Esophagus muscularis mucosa (tissue), 4 donors: ENCODE measurements at regions not wholly inside any gene's neighbourhood (a gene's known extent, or its start where the extent isn't known, plus 50 kb on each side); places are given as distances from the start of the nearest gene placed in this dataset.

Experiments used
- DNase-seq: peaks from one replicate; pipeline ENCODE4 v3.0.0-alpha.2; 2017; ENCODE audit errors: extremely low spot score
- H3K27ac ChIP-seq, 4 donors: fragments of 200-600 bp; sonication (generic); replicated peaks in 1 of 4; 1 replicate in 3 of 4; 2 replicates in 1 of 4; pipeline ENCODE4 v1.5.1; 2016 to 2019; ENCODE audit warnings: mild to moderate bottlenecking in 1 of 4
- H3K27me3 ChIP-seq, 4 donors: fragments of 200-600 bp; sonication (generic); one replicate each; pipeline versions ENCODE4 v1.5.1 to v1.6.0; 2016 to 2019
- H3K36me3 ChIP-seq, 4 donors: fragments of 200-600 bp; sonication (generic); one replicate each; pipeline ENCODE4 v1.5.1; 2016 to 2019
- H3K4me1 ChIP-seq, 4 donors: fragments of 200-600 bp; sonication (generic); one replicate each; pipeline ENCODE4 v1.5.1; 2016 to 2019
- H3K4me3 ChIP-seq, 4 donors: fragments of 200-600 bp; sonication (generic); 1 replicate in 2 of 4; 2 replicates in 2 of 4; pipeline ENCODE4 v1.5.1; 2016 to 2019; ENCODE audit warnings: mild to moderate bottlenecking in 4 of 4, moderate library complexity in 1 of 4
- H3K9me3 ChIP-seq, 4 donors: fragments of 200-600 bp; sonication (generic); 1 replicate in 3 of 4; 2 replicates in 1 of 4; pipeline ENCODE4 v1.5.1; 2016 to 2019
- EP300 ChIP-seq: sonication (generic); formaldehyde crosslinking; IDR thresholded peaks from one replicate; pipeline ENCODE4 v1.6.1; 2017; ENCODE audit warnings: antibody characterized with exemption
- POLR2A ChIP-seq: fragments of 450-650 bp; IDR thresholded peaks from one replicate; pipeline ENCODE4 v1.6.1; 2017; ENCODE audit warnings: antibody characterized with exemption, moderate library complexity, mild to moderate bottlenecking, low read depth
- POLR2AphosphoS5 ChIP-seq, 2 donors: sonication (generic); formaldehyde crosslinking; IDR thresholded peaks; one replicate each; pipeline ENCODE4 v1.6.1; 2017; ENCODE audit warnings: antibody characterized with exemption in 2 of 2
- WGBS: methylation state at CpG from one replicate; pipeline ENCODE4 v1.1.5; 2018; 5-methylcytosine and 5-hydroxymethylcytosine counted together
- intact Hi-C: fragments of 100-400 bp; cut with DNase I; formaldehyde crosslinking; loops from one replicate; pipeline ENCODE4 v1.15.1; 2023
- TF ChIP-seq, protein P1 (sequence below), 3 experiments: fragments of 200-600 bp in 2 of 3; fragments of 450-650 bp in 1 of 3; sonication (generic) in 2 of 3; IDR thresholded peaks; one replicate each; pipeline ENCODE4 v1.5.1; 2017 to 2019; ENCODE audit warnings: antibody characterized with exemption in 3 of 3, mild to moderate bottlenecking in 2 of 3, moderate library complexity in 1 of 3

GRCh38 chr9:84140535-84141101, 160.0 kb downstream of the RMI1 start:
- Histone ChIP-seq H3K36me3 (no peaks in the 10 kb centered on the region), H3K4me3 (peak overlapping the region; percentile 42 to 56 (median 44)), H3K9me3 (no peaks in the 10 kb centered on the region), H3K27me3 (peaks cover 0 to 52% (median 23%) of the 10 kb centered on the region in 4 donors), H3K27ac (no peak overlapping the region), H3K4me1 (peaks cover 6 to 24% (median 15%) of the 10 kb centered on the region in 4 donors)
- intact Hi-C loops, result no loop called here
- DNase-seq, result no peak
- WGBS, result 18% methylated on average over 29 of the region's 41 CpGs
- no peak for TF ChIP-seq POLR2A
- TF ChIP-seq EP300, result no peak
- TF ChIP-seq POLR2AphosphoS5 (IDR thresholded peaks at IDR 0.05), result peak in 1 of 2 donors; percentile 4

- Histone ChIP-seq H3K9me3 (no peaks in the 10 kb centered on the region), H3K4me1 (peaks cover 14 to 32% (median 21%) of the 10 kb centered on the region in 4 donors), H3K36me3 (no peaks in the 10 kb centered on the region), H3K27ac (no peak overlapping the region), H3K27me3 (peaks cover 0 to 52% (median 23%) of the 10 kb centered on the region in 4 donors), H3K4me3 (no peak overlapping the region)
- WGBS, result 88% methylated on average over 7 of the region's 7 CpGs
- intact Hi-C loops, result no loop called here
- TF ChIP-seq POLR2A (no peak), EP300 (no peak), POLR2AphosphoS5 (IDR thresholded peaks at IDR 0.05) (no peak)
- TF ChIP-seq, protein P1, sequence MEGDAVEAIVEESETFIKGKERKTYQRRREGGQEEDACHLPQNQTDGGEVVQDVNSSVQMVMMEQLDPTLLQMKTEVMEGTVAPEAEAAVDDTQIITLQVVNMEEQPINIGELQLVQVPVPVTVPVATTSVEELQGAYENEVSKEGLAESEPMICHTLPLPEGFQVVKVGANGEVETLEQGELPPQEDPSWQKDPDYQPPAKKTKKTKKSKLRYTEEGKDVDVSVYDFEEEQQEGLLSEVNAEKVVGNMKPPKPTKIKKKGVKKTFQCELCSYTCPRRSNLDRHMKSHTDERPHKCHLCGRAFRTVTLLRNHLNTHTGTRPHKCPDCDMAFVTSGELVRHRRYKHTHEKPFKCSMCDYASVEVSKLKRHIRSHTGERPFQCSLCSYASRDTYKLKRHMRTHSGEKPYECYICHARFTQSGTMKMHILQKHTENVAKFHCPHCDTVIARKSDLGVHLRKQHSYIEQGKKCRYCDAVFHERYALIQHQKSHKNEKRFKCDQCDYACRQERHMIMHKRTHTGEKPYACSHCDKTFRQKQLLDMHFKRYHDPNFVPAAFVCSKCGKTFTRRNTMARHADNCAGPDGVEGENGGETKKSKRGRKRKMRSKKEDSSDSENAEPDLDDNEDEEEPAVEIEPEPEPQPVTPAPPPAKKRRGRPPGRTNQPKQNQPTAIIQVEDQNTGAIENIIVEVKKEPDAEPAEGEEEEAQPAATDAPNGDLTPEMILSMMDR (IDR thresholded peaks at IDR 0.05), result no peak
- DNase-seq, result no peak
Observed at GRCh38 chr9:84141741-84142370, 161.3 kb downstream of the RMI1 start.

GRCh38 chr9:84145031-84145430, 164.4 kb downstream of the RMI1 start:
- no peak for TF ChIP-seq POLR2AphosphoS5 (IDR thresholded peaks at IDR 0.05)
- TF ChIP-seq POLR2A, result no peak
- TF ChIP-seq EP300, result no peak
- TF ChIP-seq, protein P1 (IDR thresholded peaks at IDR 0.05), result no peak
- 80% methylated on average over 3 of the region's 3 CpGs for WGBS
- no peaks in the 10 kb centered on the region for H3K9me3 ChIP-seq
- intact Hi-C loops, result no loop called here
- H3K4me1 ChIP-seq, result peaks cover 16 to 28% (median 24%) of the 10 kb centered on the region in 4 donors
- DNase-seq, result no peak
- peaks cover 0 to 50% (median 23%) of the 10 kb centered on the region in 4 donors for H3K27me3 ChIP-seq
- H3K4me3 ChIP-seq, result no peak overlapping the region
- no peaks in the 10 kb centered on the region for H3K36me3 ChIP-seq
- H3K27ac ChIP-seq, result no peak overlapping the region

GRCh38 chr9:84145780-84146179, 165.2 kb downstream of the RMI1 start:
- TF ChIP-seq POLR2AphosphoS5 (IDR thresholded peaks at IDR 0.05), result no peak
- no peak for TF ChIP-seq POLR2A
- TF ChIP-seq EP300, result no peak
- intact Hi-C loops, result no loop called here
- Histone ChIP-seq H3K4me3 (no peak overlapping the region), H3K27ac (no peak overlapping the region), H3K9me3 (no peaks in the 10 kb centered on the region), H3K4me1 (peaks cover 16 to 20% (median 17%) of the 10 kb centered on the region in 4 donors), H3K27me3 (peaks cover 0 to 42% (median 15%) of the 10 kb centered on the region in 4 donors), H3K36me3 (no peaks in the 10 kb centered on the region)
- DNase-seq, result no peak
- 83% methylated on average over 2 of the region's 2 CpGs for WGBS

DNA sequence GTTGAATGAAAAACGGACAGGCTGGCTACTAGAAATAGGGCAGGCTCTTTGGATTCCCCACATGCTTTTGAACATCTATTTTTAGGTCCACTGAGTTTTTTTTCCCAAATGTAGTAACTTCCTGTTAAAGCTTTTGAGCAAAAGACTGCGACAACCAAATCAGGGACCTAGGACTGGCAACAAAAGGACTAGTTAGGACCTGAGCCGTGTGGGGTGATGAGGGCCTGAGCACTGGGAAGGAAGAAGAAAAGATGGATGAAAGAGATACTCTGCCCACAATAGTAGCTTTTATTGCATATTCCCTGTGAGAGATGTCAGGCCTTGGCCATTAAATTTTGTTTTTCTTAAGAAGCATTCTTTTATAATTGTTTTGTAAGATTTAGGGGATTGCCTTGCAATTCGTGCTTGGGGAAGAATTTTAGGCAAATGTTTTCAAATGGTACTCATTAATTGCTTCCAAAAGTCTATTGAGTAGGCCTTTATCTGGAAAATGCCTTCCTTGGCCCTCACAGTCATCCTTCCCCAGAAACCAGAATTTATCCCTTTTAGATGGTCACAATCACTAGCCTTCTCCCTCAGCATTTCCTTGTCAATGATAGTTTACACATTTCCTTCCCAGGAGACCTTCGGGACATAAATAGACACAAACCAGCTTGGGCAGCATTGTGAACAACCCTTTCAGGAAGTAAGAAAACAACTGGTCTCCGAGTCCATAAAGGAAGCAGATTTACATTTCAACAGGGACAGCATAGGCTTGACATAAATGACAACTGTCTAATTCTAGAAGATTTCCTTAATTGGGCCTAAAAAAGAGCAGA, 166.5 kb downstream of the RMI1 start:
- Histone ChIP-seq H3K9me3 (no peaks in the 10 kb centered on the region), H3K27me3 (peaks cover 0 to 29% (median 4%) of the 10 kb centered on the region in 4 donors), H3K36me3 (no peaks in the 10 kb centered on the region), H3K27ac (peak overlapping the region in 3 of 4 donors; percentile 46 to 57 (median 51)), H3K4me1 (peaks cover 12 to 16% (median 14%) of the 10 kb centered on the region in 4 donors), H3K4me3 (no peak overlapping the region)
- intact Hi-C loops, result no loop called here
- 47% methylated on average over 6 of the region's 6 CpGs for WGBS
- DNase-seq, result no peak
- TF ChIP-seq POLR2AphosphoS5 (IDR thresholded peaks at IDR 0.05), result no peak

DNA sequence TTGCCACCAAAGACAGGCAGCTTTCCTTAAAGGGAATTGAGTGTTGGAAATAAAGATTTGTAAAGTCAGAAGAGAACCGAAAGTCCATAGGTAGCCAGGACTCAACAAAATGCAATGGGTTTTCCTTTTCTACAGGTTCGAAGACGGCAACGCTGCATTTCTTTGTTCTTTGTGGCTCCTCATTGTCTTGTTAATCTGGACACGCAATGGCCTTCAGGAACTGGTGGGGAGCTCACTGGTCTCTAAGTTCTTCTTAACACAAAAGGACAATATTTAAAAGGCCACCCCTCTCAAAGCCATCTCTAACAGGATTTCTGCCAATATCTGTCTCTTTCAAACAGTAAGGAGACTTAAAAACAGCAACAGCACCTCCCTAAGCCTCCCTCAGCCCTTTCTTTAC, 170.6 kb downstream of the RMI1 start:
- Histone ChIP-seq H3K4me3 (no peak overlapping the region), H3K27me3 (no peaks in the 10 kb centered on the region), H3K36me3 (no peaks in the 10 kb centered on the region), H3K4me1 (peaks cover 12 to 13% (median 13%) of the 10 kb centered on the region in 4 donors), H3K27ac (no peak overlapping the region), H3K9me3 (no peaks in the 10 kb centered on the region)
- intact Hi-C loops, result no loop called here
- 92% methylated on average over 5 of the region's 5 CpGs for WGBS
- TF ChIP-seq EP300 (no peak), POLR2A (no peak), POLR2AphosphoS5 (IDR thresholded peaks at IDR 0.05) (no peak)
- TF ChIP-seq, protein P1 (IDR thresholded peaks at IDR 0.05), result no peak
- DNase-seq, result no peak
